ENCODE measurements at regions not wholly inside any gene's neighbourhood (a gene's known extent, or its start where the extent isn't known, plus 50 kb on each side); places are given as distances from the start of the nearest gene placed in this dataset.

- no peak overlapping the region for H3K4me2 ChIP-seq (ENCODE audit: control insufficient read depth, insufficient read depth)
- no peak overlapping the region for H2AFZ ChIP-seq (ENCODE audit: control insufficient read depth, low read depth, low read length)
- no peak overlapping the region for H3K27ac ChIP-seq (ENCODE audit: control insufficient read depth, insufficient read depth)
- BruUV-seq (replicated peaks) = no TSS peak
- no peak overlapping the region for H3K9ac ChIP-seq (ENCODE audit: control insufficient read depth, insufficient read depth, low read length)
- H3K9me3 ChIP-seq (replicated peaks; ENCODE audit: control insufficient read depth, insufficient read depth, low read length) = peaks cover 5% of the 10 kb centered on the region
- intact Hi-C loops (cut with micrococcal nuclease; ENCODE audit: unreplicated experiment) = no loop called here
- H3K4me3 ChIP-seq = no peak overlapping the region
- ATAC-seq (no peak), DNase-seq (ENCODE audit: low read depth, low spot score) (no peak), FAIRE-seq (no peak)
- POLR2A ChIA-PET = no interaction called here
- no peaks in the 10 kb centered on the region for H3K27me3 ChIP-seq (replicated peaks in 1 of 2; ENCODE audit: control insufficient read depth in 2 of 2, insufficient read depth in 2 of 2, low read length in 1 of 2)
- RAD21 ChIA-PET (ENCODE audit: unreplicated experiment) = no interaction called here
- in situ Hi-C loops (cut with MboI) = no loop called here
- TF ChIP-seq RAD21 (IDR thresholded peaks at IDR 0.05; ENCODE audit: insufficient read depth, low read depth, low read length) (no peak), PAX8 (IDR thresholded peaks at IDR 0.05) (no peak), MYC (IDR thresholded peaks at IDR 0.05; ENCODE audit: insufficient read depth, insufficient read length, insufficient replicate concordance, low read length, severe bottlenecking) (no peak), SPI1 (IDR thresholded peaks at IDR 0.05; ENCODE audit: borderline replicate concordance, insufficient read depth, low read depth, low read length) (no peak), NKRF (conservative IDR thresholded peaks at IDR 0.05) (no peak), FOS (IDR thresholded peaks at IDR 0.05; ENCODE audit: borderline replicate concordance, extremely low read depth, insufficient read length) (no peak), TBL1XR1 (IDR thresholded peaks at IDR 0.05; ENCODE audit: low read depth, low read length) (no peak), ETV6 (conservative IDR thresholded peaks at IDR 0.05 in 1 of 2, IDR thresholded peaks at IDR 0.05 in 1 of 2; ENCODE audit: borderline replicate concordance in 1 of 2, low read depth in 1 of 2) (no peak), TCF3 (IDR thresholded peaks at IDR 0.05; ENCODE audit: borderline replicate concordance, insufficient read depth, low read depth, low read length) (no peak), POLR2AphosphoS2 (IDR thresholded peaks at IDR 0.05; ENCODE audit: low read depth, low read length) (no peak), ZZZ3 (IDR thresholded peaks at IDR 0.05; ENCODE audit: control insufficient read depth, insufficient read length, low read depth) (no peak), RCOR1 (conservative IDR thresholded peaks at IDR 0.05; ENCODE audit: low read depth, low read length) (no peak)
- SMC1A ChIA-PET (ENCODE audit: uncharacterized antibody, unreplicated experiment) = no interaction called here
- WGBS (ENCODE audit: insufficient coverage, insufficient replicate concordance, low lambda C conversion rate, missing lambda C conversion rate) = 83% methylated on average over 13 of the region's 13 CpGs
- H3K79me2 ChIP-seq (ENCODE audit: control insufficient read depth, insufficient read depth, low read length) = no peaks in the 10 kb centered on the region
- CTCF ChIA-PET = no interaction called here
- H4K20me1 ChIP-seq (ENCODE audit: control insufficient read depth, insufficient read depth) = no peaks in the 10 kb centered on the region
- H3K36me3 ChIP-seq (ENCODE audit: control insufficient read depth in 2 of 2, insufficient read depth in 2 of 2, low read length in 1 of 2) = no peaks in the 10 kb centered on the region
- no peaks in the 10 kb centered on the region for H3K4me1 ChIP-seq (ENCODE audit: control insufficient read depth, insufficient read depth, low read length)
Measured at GRCh38 chr13:111974341-111974640, 92.7 kb upstream of the SOX1 start.

Measured in GM12878 (cell line).